Stimulated activated CD4-positive, alpha-beta T cell treated with anti-CD3 and anti-CD28 coated beads, Interleukin-1b, Interleukin-23, amount 100 ng/mL, for 48 hours (primary cell): ENCODE measurements at regions not wholly inside any gene's neighbourhood (a gene's known extent, or its start where the extent isn't known, plus 50 kb on each side); places are given as distances from the start of the nearest gene placed in this dataset.

Source experiments
- DNase-seq: peaks from one replicate; pipeline ENCODE4 v3.0.0-alpha.2; 2020

- DNase-seq: no peak
Measured at GRCh38 chr1:116299248-116299647, 73.8 kb upstream of the ATP1A1 start.

GRCh38 chr1:116302281-116302680 is 70.8 kb upstream of the ATP1A1 start:
- DNase-seq: no peak

GRCh38 chr1:116306102-116306501 is 66.9 kb upstream of the ATP1A1 start:
- DNase-seq: no peak

- no peak for DNase-seq
Measured at GRCh38 chr1:116306840-116307442, 66.1 kb upstream of the ATP1A1 start.

- no peak for DNase-seq
Measured at GRCh38 chr1:116308276-116308675, 64.8 kb upstream of the ATP1A1 start.

- DNase-seq: no peak
Measured at GRCh38 chr1:116309090-116309870, 63.8 kb upstream of the ATP1A1 start.

- DNase-seq: no peak
Measured at GRCh38 chr1:116310180-116310579, 62.9 kb upstream of the ATP1A1 start.

- no peak for DNase-seq
Measured at GRCh38 chr1:116311193-116311592, 61.9 kb upstream of the ATP1A1 start.

GRCh38 chr1:116311756-116312680 is 61.0 kb upstream of the ATP1A1 start:
- no peak for DNase-seq

- DNase-seq: no peak
Measured at GRCh38 chr1:116312681-116313069, 60.4 kb upstream of the ATP1A1 start.

GRCh38 chr1:116313776-116314175 is 59.3 kb upstream of the ATP1A1 start:
- DNase-seq: no peak

- no peak for DNase-seq
Measured at GRCh38 chr1:116314305-116314919, 58.6 kb upstream of the ATP1A1 start.

GRCh38 chr1:116316373-116316772 is 56.7 kb upstream of the ATP1A1 start:
- no peak for DNase-seq

GRCh38 chr1:116318897-116319296 is 54.1 kb upstream of the ATP1A1 start:
- DNase-seq: no peak

- DNase-seq: no peak
Measured at GRCh38 chr1:116320874-116321273, 52.2 kb upstream of the ATP1A1 start.

GRCh38 chr1:116321766-116322175 is 51.3 kb upstream of the ATP1A1 start:
- no peak for DNase-seq

- DNase-seq: no peak
Measured at GRCh38 chr1:116322752-116323405, 50.2 kb upstream of the ATP1A1 start.
